OCI-M2 (cell line): ENCODE measurements at regions not wholly inside any gene's neighbourhood (a gene's known extent, or its start where the extent isn't known, plus 50 kb on each side); places are given as distances from the start of the nearest gene placed in this dataset.

ENCODE experiments used
- DNase-seq: peaks from one replicate; lab custom pipeline; 2025; ENCODE audit not compliant: unreplicated experiment; lab: John Stamatoyannopoulos, UW

DNA sequence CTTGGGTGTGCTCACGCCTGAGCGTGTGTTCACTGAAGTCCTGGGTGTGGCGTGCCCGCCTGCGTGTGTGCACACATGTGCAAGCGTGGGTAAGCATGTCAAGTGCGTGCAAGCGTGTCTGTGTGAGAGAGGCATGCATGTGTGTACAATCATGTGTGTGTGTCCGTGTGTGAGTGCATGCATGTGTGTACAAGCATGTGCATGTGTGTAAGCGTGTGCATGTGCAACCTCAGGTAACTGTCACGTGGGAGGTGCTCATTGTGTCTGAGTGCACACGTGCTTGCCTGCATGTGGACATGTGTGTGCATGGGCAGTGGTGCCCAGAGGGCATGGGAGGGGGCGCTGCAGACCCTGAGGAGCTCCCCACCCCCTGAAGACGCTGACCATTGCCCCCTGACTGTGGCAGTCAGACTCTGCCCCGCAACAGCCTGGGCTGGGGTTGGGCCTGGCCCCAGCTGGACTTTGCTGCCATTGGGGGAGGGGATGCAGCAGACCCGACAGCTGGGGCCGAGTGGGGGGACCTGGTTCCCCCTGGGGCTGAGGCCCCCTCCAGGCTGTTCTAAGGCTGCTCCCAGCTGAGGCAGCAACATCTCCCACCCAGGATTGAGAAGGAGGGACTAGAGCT is 88.1 kb downstream of the UNCX start:
- no peak for DNase-seq

DNA sequence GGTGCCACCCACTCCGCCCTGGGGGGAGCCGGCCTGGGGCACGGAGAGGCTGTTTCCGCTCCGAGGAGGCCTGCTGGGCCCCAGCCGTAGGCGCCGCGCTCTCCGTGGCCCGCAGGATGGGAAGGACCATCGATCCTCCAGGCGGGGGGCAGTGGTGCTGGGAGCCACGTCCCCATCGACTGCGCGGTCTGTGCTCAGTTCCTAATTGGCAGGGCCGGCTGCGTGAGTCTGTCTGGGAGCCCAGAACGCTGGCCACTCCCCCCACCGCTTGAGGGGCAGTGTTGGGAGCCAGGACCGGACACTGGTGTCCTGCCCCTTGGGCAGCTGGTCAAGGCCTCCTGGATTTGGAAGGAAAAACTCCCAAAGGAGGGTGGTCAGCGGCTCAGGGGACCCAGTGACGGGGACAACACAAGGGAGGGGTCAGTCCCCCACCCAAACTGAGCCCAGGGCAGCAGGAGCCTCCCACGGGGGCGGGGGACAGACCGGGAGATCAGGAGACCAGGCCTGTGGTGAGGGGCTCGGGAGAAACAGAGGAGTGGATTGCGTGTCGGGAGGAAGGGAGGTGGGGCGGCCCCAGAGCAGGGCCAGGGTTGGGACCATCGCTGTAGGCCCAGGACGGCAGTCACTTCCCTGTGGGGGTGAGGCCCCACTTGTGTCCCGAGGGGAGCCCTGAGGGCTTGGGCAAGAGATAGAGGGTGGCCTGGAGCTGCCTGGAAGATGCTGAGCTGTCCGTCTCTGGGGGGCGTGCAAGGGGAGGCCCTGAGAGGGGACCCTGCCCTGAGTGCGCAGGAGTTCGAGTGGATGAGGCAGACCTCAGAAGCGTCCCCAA is 89.0 kb downstream of the UNCX start:
- no peak for DNase-seq

GRCh38 chr7:1322240-1323110 is 89.8 kb downstream of the UNCX start:
- DNase-seq: no peak

DNA sequence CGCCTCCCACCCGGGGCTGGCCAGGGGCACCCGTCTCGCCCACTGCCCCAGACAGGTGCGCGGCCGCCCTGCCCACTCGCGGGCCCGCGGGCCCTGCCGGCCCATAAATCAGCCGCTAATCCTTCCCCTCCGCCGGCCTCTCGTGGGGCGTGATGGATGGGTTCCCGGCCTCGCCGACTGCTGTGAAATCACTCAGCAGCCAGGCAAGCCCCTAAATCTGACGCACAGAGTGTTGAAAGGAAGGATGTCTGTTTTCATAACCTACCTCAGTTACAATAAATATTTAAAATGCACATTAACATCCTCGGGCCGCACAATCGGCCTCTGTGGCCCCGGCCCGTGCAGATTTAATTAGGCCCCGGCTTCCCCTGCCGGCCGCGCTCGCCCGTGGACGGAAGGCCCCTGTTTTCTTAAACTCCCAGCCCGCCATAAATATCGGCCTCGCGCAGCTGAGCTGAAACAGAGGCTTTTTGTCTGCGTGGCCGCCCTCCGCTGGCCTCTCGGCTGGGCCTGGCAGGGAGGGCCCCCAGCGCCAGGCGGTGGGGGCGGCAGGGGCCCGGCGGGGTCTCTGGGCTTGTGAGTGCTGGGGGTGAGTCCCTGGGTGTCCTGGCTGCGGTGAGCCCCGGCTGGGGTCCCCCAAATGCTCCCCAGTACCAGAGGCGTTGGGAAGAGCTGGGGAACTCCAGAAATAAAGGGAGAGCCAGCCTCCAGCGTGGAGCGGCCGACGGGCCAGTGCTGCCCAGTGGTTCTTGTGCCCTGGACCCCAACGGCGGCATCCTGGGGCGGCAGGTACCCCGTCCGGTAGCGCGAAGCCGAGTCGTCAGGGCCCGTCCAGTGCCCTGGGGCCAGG is 90.7 kb downstream of the UNCX start:
- DNase-seq: no peak

DNA sequence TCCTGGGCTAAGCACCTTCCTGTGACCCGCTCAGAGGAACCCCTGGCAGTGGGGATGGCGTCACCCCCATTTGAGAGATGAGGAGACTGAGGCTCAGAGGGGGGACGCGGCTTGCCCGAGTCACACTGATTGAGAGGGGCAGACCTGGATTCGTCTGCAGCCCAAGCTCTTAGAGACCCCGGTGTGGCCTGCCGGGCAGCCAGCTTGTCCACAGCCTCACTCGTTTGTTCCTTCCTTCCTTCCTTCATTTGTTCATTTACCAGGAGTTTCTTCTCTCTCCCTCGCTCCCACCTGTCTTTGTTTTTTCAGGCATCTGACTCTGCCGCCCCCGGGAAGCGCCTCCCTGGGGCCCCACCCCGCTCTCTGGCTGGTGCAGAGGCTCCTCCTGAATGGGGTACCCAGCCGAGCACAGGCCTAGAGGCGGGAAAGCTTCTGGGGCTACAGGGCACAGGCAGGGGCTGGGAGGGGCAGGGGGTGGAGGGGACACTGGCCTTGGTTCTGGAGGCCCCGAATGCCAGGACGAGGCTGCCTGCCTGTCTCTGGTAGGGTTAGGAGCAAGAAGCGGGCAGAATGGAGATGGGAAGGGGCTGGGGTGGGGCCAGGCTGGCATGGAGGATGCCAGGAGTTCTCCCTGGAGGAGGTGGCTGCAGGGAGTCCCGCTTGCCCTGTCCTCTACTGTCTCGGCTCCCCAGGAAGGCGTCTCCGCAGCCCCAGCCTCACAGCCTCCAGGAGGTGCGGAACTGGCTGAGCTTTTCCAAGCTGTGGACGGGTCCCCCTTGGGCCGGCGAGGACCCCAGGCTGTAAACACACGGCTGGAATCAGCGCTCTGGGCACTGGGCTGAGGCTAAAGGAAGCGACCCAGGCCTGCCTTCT is 91.6 kb downstream of the UNCX start:
- DNase-seq: no peak

DNA sequence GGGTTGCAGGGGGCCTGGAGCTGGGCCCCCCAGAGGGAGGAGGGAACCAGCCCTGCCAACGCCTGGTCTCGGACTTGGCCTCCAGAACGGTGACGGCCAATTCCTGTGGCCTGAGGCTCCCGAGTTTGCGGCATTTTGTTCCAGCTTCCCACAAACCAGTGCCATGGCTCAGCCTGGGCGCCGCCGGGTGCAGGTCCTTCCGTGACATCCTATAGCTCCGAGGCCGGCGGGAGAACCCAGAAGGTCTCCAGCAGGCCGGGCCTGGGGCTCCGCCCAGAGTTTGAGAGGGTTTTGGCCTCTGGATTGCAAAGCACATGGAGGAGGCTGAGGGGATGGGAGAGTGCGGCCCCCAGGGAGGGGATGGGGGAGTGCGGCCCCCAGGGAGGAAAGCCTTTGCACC is 92.6 kb downstream of the UNCX start:
- no peak for DNase-seq

GRCh38 chr7:1325646-1326510 is 93.2 kb downstream of the UNCX start:
- DNase-seq: no peak

DNA sequence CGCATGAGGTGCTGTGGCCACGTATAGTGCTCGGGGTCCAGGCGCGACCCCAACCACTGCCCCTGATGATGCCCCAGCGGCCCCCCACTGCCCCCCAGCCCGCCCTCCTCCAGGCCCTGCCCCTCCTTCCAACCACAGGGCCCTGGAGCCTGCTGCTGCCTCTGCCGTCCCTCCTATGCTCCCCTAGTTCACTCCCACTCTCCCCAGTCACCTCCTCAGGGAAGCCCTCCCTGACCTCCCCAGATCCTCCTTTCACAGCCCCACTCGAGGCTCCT is 93.8 kb downstream of the UNCX start:
- no peak for DNase-seq

- DNase-seq: no peak
These were observed 96.6 kb downstream of the UNCX start for GRCh38 chr7:1329261-1329660.

DNA sequence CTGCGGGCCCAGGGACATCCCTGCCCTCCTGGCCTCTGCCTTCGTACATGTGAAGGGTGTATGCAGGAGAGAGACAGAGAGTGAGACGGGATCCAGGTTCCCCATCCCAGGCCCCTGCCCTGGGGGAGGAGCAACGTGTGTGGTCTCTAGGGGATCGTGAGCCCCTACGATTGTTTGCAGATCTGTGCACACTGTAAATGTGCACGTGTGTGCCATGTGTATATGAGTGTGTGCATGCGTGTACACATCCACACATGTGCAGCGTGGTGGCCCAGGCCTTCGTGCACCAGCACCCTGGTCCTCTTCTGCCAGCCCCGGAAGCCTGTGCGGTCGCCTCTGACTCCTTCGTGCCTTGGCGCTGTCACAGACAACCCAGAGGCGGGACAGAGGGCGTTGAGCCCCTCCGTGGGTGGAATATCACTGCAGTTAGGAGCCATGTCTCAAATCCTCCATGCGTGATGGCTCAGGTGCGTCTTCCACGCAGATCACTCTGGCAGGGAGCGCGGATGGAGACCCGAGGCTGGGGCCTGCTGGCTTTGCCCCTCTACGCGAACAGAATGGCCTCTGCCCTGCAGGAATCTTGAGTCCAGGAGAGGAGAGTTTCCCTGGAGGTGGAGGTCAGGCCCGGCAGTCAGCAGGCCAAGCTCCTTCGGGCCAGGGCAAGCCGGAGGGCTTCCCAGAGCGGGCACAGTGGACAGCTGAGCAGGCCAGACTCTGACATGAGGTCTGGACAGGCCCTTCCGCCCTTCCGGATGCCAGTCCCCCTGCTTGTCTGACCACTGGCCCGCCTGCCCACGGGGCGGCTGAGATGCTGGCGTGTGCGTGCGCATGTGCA is 97.5 kb downstream of the UNCX start:
- no peak for DNase-seq

GRCh38 chr7:1330801-1331425 is 98.2 kb downstream of the UNCX start:
- DNase-seq: no peak

- DNase-seq: no peak
These were observed 99.1 kb downstream of the UNCX start for GRCh38 chr7:1331561-1332467.

DNA sequence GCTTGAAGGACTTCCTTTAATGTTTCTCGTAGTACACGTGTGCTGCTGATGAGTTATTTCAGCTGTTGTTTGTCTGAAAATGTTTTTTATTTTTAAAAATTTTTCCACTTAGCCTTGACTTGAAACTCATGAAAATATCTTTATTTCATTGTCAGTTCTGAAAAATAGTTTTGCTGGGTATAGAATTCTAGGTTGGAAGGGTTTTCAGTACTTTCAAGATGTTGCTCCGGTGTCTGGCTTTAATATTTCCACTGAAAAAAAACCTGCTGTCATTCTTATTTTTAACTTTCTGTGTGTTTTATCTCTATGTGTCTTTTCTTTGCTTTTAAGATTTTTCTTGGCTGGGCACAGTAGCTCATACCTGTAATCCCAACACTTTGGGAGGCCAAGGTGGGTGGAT is 103.8 kb downstream of the UNCX start:
- DNase-seq: no peak

DNA sequence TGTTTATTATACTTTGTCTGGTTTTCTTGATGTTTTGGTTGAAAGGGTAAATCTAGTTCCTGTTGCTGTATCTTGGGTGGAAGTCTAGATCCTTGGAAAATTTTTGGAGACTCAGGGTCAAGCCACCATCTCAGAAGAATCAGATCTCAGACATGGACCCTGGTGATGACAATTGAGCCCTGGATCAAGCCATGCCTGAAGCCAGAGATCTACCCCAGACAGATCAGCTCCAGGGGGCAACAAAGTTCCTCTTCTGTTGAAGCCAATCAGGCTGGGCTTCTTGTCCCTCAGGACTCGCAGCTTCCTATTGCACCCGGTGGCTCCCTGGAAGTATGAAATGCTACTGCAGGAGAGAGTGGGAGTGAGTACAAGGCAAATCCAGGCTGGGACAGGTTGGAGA is 106.9 kb downstream of the UNCX start:
- DNase-seq: no peak

DNA sequence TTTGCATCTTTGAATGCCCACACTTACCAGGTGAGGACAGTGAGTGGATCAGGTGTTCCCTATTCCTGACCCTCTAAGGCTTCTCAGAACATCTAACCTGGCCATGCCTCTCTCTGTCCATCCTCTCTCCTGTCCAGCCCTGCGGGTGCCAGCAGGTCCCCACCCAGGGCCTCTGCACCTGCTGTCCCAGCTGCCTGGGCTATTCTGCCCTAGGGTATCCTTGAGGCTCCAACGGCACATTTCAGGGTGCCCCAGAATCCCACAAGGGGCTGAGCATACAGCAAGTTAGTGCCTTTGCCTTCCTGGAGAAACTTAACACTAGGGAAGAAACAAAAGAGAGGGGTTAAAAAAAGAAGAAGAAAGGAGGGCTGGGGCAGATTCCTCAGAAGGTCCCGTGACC is 107.4 kb downstream of the UNCX start:
- no peak for DNase-seq

DNA sequence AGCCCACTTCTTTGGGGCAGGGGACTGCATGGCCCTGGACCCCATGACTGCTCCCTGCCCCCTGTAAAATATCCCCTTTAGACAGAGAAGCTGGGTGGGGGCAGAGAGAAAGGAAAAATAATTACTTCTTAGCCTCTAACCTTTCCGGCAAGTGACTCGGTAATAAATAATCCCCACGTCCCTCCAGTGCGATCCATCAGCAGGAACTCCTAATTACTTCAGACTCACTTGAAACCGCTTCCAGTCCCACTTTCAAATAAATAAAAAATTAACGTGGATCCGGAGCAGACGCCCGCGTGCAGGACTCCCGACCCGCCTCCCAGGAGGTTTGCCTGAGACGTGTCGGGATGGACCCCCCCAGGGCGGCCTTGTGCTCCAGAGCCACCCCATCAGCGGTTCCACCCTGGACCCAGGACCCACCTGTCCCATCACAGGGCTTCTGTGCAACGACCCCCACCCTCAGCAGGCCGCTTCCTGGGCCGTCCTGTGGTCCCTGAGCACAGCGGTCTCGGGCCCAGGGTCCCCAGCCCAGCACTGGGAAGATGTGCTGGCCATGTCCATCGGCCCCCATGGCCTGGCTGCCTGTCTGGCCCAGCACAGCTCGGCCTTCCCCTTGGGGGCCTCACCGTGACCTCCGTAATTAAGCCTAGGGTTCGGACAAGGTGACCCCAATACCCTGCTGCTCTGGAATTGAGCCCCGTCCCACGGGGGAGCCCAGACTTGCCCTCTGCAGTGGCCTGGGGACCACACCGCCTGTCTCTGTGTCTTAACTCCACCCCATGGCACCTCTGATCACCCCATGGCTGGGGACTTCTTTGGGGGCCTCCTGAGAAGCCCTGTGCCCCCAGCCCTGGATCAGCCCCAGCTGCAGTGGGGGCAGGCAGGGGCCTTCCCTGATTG is 108.0 kb downstream of the UNCX start:
- no peak for DNase-seq
